Endothelial cell (in vitro differentiated cells): ENCODE measurements at regions not wholly inside any gene's neighbourhood (a gene's known extent, or its start where the extent isn't known, plus 50 kb on each side); places are given as distances from the start of the nearest gene placed in this dataset.

Source experiments
- DNase-seq: peaks from one replicate; pipeline ENCODE4 v3.0.0; 2021; ENCODE audit warnings: low spot score
- H3K27ac Mint-ChIP-seq: one replicate; pipeline ENCODE4 v1.8.0; 2021; ENCODE audit warnings: mixed read lengths, inconsistent platforms; ENCODE audit not compliant: unreplicated experiment
- H3K27me3 Mint-ChIP-seq: one replicate; pipeline ENCODE4 v1.8.0; 2021; ENCODE audit warnings: mild to moderate bottlenecking, moderate library complexity, mixed read lengths, inconsistent platforms; ENCODE audit not compliant: unreplicated experiment
- H3K36me3 Mint-ChIP-seq: one replicate; pipeline ENCODE4 v1.8.0; 2021; ENCODE audit warnings: mild to moderate bottlenecking, low read depth, mixed read lengths, inconsistent platforms; ENCODE audit not compliant: unreplicated experiment
- H3K4me1 Mint-ChIP-seq: one replicate; pipeline ENCODE4 v1.8.0; 2021; ENCODE audit warnings: mild to moderate bottlenecking, mixed read lengths, inconsistent platforms; ENCODE audit not compliant: unreplicated experiment
- H3K4me3 Mint-ChIP-seq: one replicate; pipeline ENCODE4 v1.8.0; 2021; ENCODE audit warnings: mild to moderate bottlenecking, mixed read lengths, inconsistent platforms; ENCODE audit not compliant: unreplicated experiment
- H3K9me3 Mint-ChIP-seq: one replicate; pipeline ENCODE4 v1.8.0; 2021; ENCODE audit warnings: mixed read lengths, inconsistent platforms; ENCODE audit not compliant: unreplicated experiment
- CTCF ChIP-seq: fragments of 200-600 bp; sonication (generic); IDR thresholded peaks from one replicate; pipeline ENCODE4 v1.5.0; 2021; ENCODE audit warnings: antibody characterized with exemption; ENCODE audit not compliant: unreplicated experiment

GRCh38 chr2:5036256-5036655 is 655.9 kb upstream of the SOX11 start:
- no peak overlapping the region for H3K27ac Mint-ChIP-seq
- peaks cover 5% of the 10 kb centered on the region for H3K9me3 Mint-ChIP-seq

GRCh38 chr2:5039241-5039975 is 652.8 kb upstream of the SOX11 start:
- no peak overlapping the region for H3K27ac Mint-ChIP-seq
- no peak for TF ChIP-seq CTCF
- H3K4me1 Mint-ChIP-seq, result no peaks in the 10 kb centered on the region
- no peaks in the 10 kb centered on the region for H3K36me3 Mint-ChIP-seq
- peaks cover 11% of the 10 kb centered on the region for H3K9me3 Mint-ChIP-seq
- no peak for DNase-seq
- no peak overlapping the region for H3K4me3 Mint-ChIP-seq
- peaks cover 4% of the 10 kb centered on the region for H3K27me3 Mint-ChIP-seq

More at GRCh38 chr2:5036256-5036655, 655.9 kb upstream of the SOX11 start:
- no peaks in the 10 kb centered on the region for H3K4me1 Mint-ChIP-seq
- no peak for DNase-seq
- no peaks in the 10 kb centered on the region for H3K36me3 Mint-ChIP-seq
- H3K4me3 Mint-ChIP-seq, result no peak overlapping the region
- peaks cover 4% of the 10 kb centered on the region for H3K27me3 Mint-ChIP-seq
- TF ChIP-seq CTCF, result no peak

- Mint-ChIP-seq H3K4me1 (no peaks in the 10 kb centered on the region), H3K27me3 (peaks cover 4% of the 10 kb centered on the region), H3K4me3 (no peak overlapping the region), H3K9me3 (peaks cover 11% of the 10 kb centered on the region), H3K27ac (no peak overlapping the region), H3K36me3 (no peaks in the 10 kb centered on the region)
- no peak for DNase-seq
- no peak for TF ChIP-seq CTCF
These were observed 651.6 kb upstream of the SOX11 start for GRCh38 chr2:5040571-5040970.

GRCh38 chr2:5041501-5041900 is 650.7 kb upstream of the SOX11 start:
- Mint-ChIP-seq H3K27me3 (peaks cover 4% of the 10 kb centered on the region), H3K36me3 (no peaks in the 10 kb centered on the region)

More at GRCh38 chr2:5041501-5041900, 650.7 kb upstream of the SOX11 start:
- no peaks in the 10 kb centered on the region for H3K4me1 Mint-ChIP-seq
- no peak for DNase-seq
- H3K27ac Mint-ChIP-seq, result no peak overlapping the region
- peaks cover 11% of the 10 kb centered on the region for H3K9me3 Mint-ChIP-seq
- no peak overlapping the region for H3K4me3 Mint-ChIP-seq
- no peak for TF ChIP-seq CTCF
